ENCODE measurements at regions not wholly inside any gene's neighbourhood (a gene's known extent, or its start where the extent isn't known, plus 50 kb on each side); places are given as distances from the start of the nearest gene placed in this dataset.
"Not testable (repeated sequence)": the region's sequence is repeated elsewhere in the genome, so short reads cannot be mapped to it uniquely, and the experiment has no call there.

- Histone ChIP-seq H3K4me3 (ENCODE audit: low read length) (peak overlapping the region; percentile 70), H3K27ac (ENCODE audit: low read depth, low read length) (peak overlapping the region; percentile 84), H3F3A (ENCODE audit: control insufficient read depth, insufficient read depth) (peaks cover 13% of the 10 kb centered on the region; the same call in 1 of the 2 replicates), H3K4me2 (ENCODE audit: low read length) (peak overlapping the region; percentile 72), H3K4me1 (ENCODE audit: control insufficient read depth, low read length) (peaks cover 52% of the 10 kb centered on the region)
- H3K27me3 ChIP-seq (ENCODE audit: control insufficient read depth, low read length); H3K9me3 ChIP-seq (ENCODE audit: control insufficient read depth, insufficient read depth, low read length); H3K36me3 ChIP-seq (ENCODE audit: control insufficient read depth, low read length); H3K79me2 ChIP-seq (ENCODE audit: control insufficient read depth, low read length); H4K20me1 ChIP-seq (ENCODE audit: control insufficient read depth, insufficient read depth, low read depth, low read length); H3K9me2 ChIP-seq (replicated peaks; ENCODE audit: control insufficient read depth, low read length): not testable (repeated sequence)
- TF ChIP-seq CTCF (IDR thresholded peaks at IDR 0.05; ENCODE audit: low read depth, low read length, poor library complexity, severe bottlenecking) = peak; percentile 29
Observed at GRCh38 chr14:106359157-106359887, 832.9 kb downstream of the TMEM121 start.

- H3F3A ChIP-seq (ENCODE audit: control insufficient read depth, insufficient read depth); H3K9me3 ChIP-seq (ENCODE audit: control insufficient read depth, insufficient read depth, low read length); H3K36me3 ChIP-seq (ENCODE audit: control insufficient read depth, low read length); H3K4me3 ChIP-seq (ENCODE audit: low read length); H3K27ac ChIP-seq (ENCODE audit: low read depth, low read length); H3K79me2 ChIP-seq (ENCODE audit: control insufficient read depth, low read length); H3K27me3 ChIP-seq (ENCODE audit: control insufficient read depth, low read length); H3K4me2 ChIP-seq (ENCODE audit: low read length); H3K9me2 ChIP-seq (replicated peaks; ENCODE audit: control insufficient read depth, low read length); H3K4me1 ChIP-seq (ENCODE audit: control insufficient read depth, low read length); H4K20me1 ChIP-seq (ENCODE audit: control insufficient read depth, insufficient read depth, low read depth, low read length): not testable (repeated sequence)
Observed at GRCh38 chr14:106365371-106365770, 839.0 kb downstream of the TMEM121 start.

GRCh38 chr14:106365894-106366293, 839.5 kb downstream of the TMEM121 start:
- not testable (repeated sequence) for H3K4me1 ChIP-seq (ENCODE audit: control insufficient read depth, low read length); H3K4me3 ChIP-seq (ENCODE audit: low read length); H3K9me3 ChIP-seq (ENCODE audit: control insufficient read depth, insufficient read depth, low read length); H3K27ac ChIP-seq (ENCODE audit: low read depth, low read length); H3K79me2 ChIP-seq (ENCODE audit: control insufficient read depth, low read length); H3K36me3 ChIP-seq (ENCODE audit: control insufficient read depth, low read length); H3K4me2 ChIP-seq (ENCODE audit: low read length); H4K20me1 ChIP-seq (ENCODE audit: control insufficient read depth, insufficient read depth, low read depth, low read length); H3K27me3 ChIP-seq (ENCODE audit: control insufficient read depth, low read length); H3K9me2 ChIP-seq (replicated peaks; ENCODE audit: control insufficient read depth, low read length); H3F3A ChIP-seq (ENCODE audit: control insufficient read depth, insufficient read depth)

GRCh38 chr14:106366971-106367370, 840.6 kb downstream of the TMEM121 start:
- H3K79me2 ChIP-seq (ENCODE audit: control insufficient read depth, low read length); H3K36me3 ChIP-seq (ENCODE audit: control insufficient read depth, low read length); H3K4me1 ChIP-seq (ENCODE audit: control insufficient read depth, low read length); H3K9me2 ChIP-seq (replicated peaks; ENCODE audit: control insufficient read depth, low read length); H3K9me3 ChIP-seq (ENCODE audit: control insufficient read depth, insufficient read depth, low read length); H3F3A ChIP-seq (ENCODE audit: control insufficient read depth, insufficient read depth); H4K20me1 ChIP-seq (ENCODE audit: control insufficient read depth, insufficient read depth, low read depth, low read length); H3K27ac ChIP-seq (ENCODE audit: low read depth, low read length); H3K27me3 ChIP-seq (ENCODE audit: control insufficient read depth, low read length); H3K4me2 ChIP-seq (ENCODE audit: low read length); H3K4me3 ChIP-seq (ENCODE audit: low read length): not testable (repeated sequence)

GRCh38 chr14:106369456-106369855, 843.1 kb downstream of the TMEM121 start:
- H3K79me2 ChIP-seq (ENCODE audit: control insufficient read depth, low read length); H3K4me2 ChIP-seq (ENCODE audit: low read length); H3K27ac ChIP-seq (ENCODE audit: low read depth, low read length); H3K36me3 ChIP-seq (ENCODE audit: control insufficient read depth, low read length); H4K20me1 ChIP-seq (ENCODE audit: control insufficient read depth, insufficient read depth, low read depth, low read length); H3K27me3 ChIP-seq (ENCODE audit: control insufficient read depth, low read length); H3K9me2 ChIP-seq (replicated peaks; ENCODE audit: control insufficient read depth, low read length); H3K4me3 ChIP-seq (ENCODE audit: low read length); H3K9me3 ChIP-seq (ENCODE audit: control insufficient read depth, insufficient read depth, low read length); H3F3A ChIP-seq (ENCODE audit: control insufficient read depth, insufficient read depth): not testable (repeated sequence)
- peaks cover 29% of the 10 kb centered on the region for H3K4me1 ChIP-seq (ENCODE audit: control insufficient read depth, low read length)

Measured in DOHH2 (cell line).